ENCODE measurements at regions not wholly inside any gene's neighbourhood (a gene's known extent, or its start where the extent isn't known, plus 50 kb on each side); places are given as distances from the start of the nearest gene placed in this dataset.

DNA sequence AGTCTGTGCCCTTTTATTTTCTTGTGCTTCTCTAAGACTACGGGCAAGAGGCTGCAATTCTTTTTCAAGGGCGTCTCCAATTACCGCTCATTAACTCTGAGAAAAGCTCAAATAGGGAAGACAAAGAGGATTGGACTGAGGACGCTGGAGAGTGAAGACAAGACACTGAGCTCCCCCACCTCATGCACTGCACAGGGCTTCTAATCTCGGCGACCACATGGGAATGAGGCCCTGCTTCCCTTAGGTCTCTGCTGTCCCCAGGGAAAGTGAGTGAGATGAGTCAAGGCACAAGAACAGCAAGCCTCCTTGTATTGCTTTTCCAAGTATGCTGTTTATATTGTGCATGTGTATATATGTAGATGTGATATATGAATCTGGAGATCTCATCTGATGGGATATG lies 392.2 kb upstream of the CFAP20DC start:
- no peak for FAIRE-seq

DNA sequence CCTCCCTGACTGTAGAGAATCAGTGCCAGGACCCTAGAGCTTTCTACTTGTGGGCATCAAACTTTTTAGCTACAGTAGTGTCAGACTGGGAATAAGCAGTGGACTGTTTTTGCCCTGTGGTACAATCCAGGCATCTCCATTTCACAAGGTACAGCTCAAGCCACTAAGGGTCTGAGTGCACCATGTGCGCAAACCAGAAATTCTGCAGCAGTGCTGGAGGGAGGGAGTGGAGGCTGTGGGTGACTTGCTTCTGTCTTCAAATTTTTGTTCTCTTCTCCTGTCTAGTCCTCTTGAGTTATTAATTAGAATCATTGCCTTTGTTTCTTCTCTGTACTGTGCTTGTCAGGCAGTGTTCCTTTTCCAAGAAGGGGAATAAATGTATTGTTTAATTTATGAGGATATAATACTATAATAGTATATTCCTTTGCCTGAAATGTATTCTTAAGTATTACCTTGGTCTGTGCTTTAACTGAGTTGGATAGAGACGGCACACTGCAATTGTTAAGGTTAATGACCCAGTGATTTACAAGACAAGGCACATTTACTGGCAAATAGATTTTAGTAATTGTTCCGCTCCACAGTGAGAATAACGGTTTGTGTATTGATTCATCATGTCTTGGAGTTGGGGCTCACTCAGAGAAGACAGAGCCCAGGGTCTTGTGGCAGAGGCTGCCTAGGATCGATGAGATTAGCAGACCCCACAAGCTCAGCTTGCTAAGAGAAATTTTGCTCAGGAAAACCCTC lies 390.6 kb upstream of the CFAP20DC start:
- FAIRE-seq = no peak

DNA sequence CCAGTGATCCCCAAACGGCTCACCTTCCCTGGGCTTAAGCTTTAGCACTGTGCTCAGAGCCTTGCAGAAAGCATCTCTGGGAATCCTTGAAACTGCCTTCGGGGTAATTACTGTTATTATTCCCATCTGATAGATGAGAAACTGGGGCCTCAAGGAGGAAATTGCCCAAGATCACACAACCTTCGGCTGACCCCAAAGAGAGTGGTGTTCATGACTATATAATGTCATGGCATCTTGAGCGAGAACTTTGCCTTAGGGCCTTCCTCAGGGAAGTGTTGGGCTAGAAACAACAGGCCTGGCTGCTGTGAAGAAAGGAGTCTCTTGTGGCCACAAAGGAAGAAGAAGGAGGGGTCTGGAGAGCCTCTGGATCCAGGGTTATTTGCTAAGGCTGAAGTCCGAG lies 388.7 kb upstream of the CFAP20DC start:
- FAIRE-seq = no peak

DNA sequence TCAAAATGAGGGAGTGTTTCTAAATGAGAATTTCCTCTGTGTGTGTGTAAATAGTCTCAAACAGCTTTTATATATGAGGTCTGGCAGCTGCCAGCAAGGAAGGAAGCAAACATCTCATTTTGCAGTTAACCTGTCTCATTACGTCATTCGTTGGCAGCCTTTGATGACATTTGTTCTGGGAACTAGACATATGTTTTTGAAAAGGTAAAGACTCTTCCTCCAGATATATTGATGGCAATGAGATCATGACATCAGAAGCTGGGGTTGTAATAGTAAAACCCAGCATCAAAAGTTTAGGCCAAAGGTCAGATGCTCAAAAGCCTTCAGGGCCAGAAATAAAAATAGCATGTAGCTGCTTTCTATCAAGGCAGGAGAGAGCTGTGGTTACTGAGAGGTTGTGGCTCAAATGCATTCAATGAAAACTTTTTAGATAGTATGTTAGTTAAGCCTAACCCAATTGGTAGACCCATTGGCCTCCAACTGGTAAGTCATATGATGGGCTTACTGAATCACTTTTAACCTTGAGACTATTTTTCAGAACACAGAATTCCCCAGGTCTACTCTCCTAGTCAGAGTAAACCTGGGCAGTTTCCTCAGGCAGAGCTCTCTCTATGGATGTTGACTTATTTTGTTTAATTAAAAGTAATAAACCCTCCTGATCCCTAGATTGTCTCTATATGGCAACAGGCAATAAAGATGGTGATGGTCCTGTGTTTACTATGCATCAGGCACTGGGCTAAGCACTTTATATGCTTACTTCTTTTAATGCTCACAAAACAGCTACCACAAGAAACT lies 386.5 kb upstream of the CFAP20DC start:
- FAIRE-seq = no peak

DNA sequence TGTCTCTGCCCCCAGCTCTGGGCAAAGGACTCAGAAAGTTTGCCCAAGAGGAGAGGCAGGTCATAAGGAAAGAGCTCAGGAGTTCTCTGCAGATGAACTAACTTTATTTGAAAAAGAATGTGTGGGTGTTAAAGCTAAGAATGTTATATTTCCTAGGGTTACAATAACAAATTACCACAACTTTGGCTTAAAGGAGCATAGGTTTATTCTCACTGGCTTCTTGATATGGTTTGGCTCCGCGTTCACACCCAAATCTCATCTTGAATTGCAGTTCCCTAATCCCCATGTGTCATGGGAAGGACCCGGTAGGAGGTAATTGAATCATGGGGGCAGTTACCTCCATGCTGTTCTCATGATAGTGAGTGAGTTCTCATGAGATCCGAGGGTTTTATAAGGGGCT lies 383.7 kb upstream of the CFAP20DC start:
- FAIRE-seq = no peak

- FAIRE-seq = no peak
Observed at GRCh38 chr3:59432665-59433064, 382.8 kb upstream of the CFAP20DC start.

DNA sequence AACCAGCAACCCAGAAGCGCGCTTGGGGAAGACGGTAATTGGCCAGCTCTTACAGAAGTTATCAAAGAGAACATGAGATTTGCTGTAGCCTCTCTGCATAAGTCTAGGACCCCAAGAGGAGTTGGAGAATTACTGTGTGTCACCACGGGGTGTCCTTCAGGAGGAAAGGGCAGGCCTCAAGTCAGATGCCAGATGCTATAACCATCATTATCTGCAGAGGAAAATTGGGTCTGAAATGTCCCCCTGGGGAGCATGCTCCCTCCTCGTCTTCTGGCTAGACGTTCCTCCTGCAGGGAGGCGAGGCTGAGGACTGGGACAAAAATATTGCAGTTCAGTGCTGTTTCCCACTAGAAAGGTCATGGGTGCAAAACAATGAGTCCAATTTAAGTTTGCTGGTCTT lies 380.5 kb upstream of the CFAP20DC start:
- no peak for FAIRE-seq

DNA sequence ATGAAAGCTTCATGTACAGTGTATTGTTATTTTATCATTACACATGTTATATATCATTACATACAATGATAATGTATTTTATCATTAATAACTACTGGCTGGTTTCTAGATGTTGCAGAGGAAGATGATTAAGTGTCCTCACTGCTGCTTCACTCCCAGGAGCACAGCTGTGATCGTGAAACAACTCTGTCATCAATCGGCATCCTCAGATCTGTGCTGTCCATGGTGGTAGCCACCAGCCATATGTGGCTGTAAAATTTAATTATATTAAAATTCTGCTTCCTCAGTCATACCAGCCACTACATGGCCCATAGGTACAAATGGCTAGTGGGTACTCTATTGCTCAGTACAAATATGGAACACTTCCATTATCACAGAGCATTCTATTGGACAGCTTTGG lies 379.4 kb upstream of the CFAP20DC start:
- FAIRE-seq = no peak

GRCh38 chr3:59426821-59427565 lies 377.2 kb upstream of the CFAP20DC start:
- FAIRE-seq = no peak

GRCh38 chr3:59425942-59426341 lies 376.1 kb upstream of the CFAP20DC start:
- FAIRE-seq = no peak

DNA sequence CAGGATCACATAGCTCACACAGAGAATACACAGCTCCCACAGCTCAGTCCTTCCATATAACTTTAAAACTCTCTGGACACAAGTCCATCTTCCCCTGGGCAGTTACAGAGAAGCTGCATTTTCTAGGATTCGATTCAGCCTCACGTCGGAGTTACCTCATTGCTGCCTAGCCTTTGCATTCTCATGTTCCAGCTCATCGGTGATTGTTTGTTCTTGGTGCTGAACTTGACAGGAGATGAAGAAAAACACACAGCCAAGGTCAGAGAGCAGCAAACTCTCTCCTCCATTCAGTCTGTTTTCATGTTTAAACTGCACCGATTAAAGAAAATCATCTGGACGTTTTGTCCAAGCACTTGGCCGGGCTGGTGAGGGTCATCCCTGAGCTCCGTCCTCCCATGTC lies 375.5 kb upstream of the CFAP20DC start:
- FAIRE-seq = no peak

- FAIRE-seq = no peak
Observed at GRCh38 chr3:59424268-59425010, 374.6 kb upstream of the CFAP20DC start.

- no peak for FAIRE-seq
Observed at GRCh38 chr3:59423707-59424106, 373.9 kb upstream of the CFAP20DC start.

DNA sequence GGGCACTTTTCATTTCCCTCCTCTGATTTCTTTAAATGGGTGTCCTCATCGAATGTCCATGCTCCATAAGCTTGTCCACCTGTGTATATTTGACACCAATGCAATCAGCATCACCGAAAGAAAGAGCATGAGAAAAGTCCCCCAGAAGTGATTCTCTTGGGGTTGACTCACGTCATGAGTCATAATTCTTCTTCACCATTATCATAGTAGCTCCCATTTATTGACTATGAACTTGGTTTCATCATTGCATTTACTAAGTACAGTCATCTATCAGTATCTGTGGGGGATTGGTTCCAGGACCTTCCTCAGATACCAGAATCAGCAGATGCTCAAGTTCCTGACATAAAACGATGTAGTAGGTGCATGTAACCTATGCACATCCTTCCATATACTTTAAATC lies 372.5 kb upstream of the CFAP20DC start:
- no peak for FAIRE-seq

GRCh38 chr3:59418836-59419235 lies 369.0 kb upstream of the CFAP20DC start:
- FAIRE-seq = no peak

GRCh38 chr3:59412516-59412915 lies 362.7 kb upstream of the CFAP20DC start:
- FAIRE-seq = no peak

DNA sequence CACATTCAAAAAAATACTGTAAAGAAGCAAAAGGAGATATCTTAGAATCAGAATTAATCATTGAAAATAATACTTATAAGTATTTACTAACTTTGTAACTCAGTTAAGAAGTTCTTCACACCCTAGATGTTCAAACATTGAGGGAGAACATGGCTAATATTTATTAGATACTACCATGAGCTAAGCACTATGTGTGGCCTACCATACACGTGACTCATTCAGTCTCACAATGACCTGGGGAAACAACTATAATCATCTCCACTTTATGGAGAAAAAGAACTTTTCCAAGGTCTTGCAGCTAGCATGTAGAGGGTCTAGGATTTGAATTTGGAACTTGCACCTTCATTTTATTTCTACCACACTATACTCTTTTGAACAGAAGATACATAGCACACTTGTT lies 361.9 kb upstream of the CFAP20DC start:
- no peak for FAIRE-seq

- FAIRE-seq = no peak
Observed at GRCh38 chr3:59411186-59411585, 361.4 kb upstream of the CFAP20DC start.

- no peak for FAIRE-seq
Observed at GRCh38 chr3:59408047-59408624, 358.3 kb upstream of the CFAP20DC start.

- no peak for FAIRE-seq
Observed at GRCh38 chr3:59407425-59407824, 357.6 kb upstream of the CFAP20DC start.

DNA sequence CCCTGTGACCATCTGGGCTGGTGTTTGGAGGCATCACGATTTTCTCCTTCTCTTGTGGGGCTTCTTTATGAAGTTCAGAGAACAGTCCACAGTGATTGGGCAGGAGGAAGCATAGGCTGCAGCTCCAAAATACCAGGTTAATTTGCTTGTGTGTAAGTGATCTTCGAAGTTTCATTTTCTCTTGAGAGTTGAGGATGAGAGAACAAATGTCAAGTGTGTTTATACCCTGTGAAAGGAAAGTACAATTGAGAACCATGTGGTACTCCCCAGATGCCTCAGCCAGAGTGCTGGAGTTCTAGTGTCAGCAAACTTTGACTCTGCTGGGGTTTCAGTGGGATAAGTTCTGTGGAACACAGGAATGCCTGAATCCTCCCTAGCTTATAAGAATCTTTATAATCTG lies 357.1 kb upstream of the CFAP20DC start:
- no peak for FAIRE-seq

DNA sequence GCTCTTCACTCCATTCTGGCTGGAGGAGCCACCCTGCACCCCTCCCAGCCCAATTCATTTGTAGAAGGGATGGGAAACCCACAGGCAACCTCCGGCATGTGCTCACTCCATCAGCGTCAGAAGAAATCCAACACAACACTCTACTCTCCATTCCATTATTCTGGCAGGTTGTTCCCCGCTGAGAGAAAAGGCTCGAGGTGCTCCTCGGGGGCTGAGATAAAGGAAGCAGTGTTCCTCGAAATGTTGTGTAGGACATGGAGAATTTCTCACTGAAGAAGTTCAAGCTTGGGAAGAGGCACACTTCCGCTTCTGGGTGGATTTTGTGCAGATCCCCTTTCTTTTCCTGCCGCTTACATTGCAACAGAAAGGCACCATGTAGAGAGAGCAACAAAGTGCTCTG lies 355.0 kb upstream of the CFAP20DC start:
- no peak for FAIRE-seq

DNA sequence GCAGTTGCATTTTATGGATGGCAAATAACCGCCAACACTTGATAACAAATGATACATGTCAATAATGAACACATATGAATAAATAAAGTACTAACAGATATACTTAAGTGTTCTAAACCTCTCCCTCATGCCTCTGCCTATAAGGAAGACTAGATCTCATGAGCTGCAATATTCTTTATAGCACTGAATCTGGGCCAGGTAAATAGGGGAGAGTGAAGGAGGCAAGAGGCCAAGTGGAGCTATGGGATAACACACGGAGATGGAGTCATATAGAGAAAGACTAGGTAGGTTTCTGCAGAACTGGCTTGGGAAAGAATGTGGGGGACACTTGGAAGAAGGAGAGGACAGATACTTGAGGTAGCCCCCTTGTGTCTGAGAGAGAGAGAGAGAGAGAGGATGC lies 354.2 kb upstream of the CFAP20DC start:
- FAIRE-seq = no peak
